ENCODE measurements at regions not wholly inside any gene's neighbourhood (a gene's known extent, or its start where the extent isn't known, plus 50 kb on each side); places are given as distances from the start of the nearest gene placed in this dataset.

DNA sequence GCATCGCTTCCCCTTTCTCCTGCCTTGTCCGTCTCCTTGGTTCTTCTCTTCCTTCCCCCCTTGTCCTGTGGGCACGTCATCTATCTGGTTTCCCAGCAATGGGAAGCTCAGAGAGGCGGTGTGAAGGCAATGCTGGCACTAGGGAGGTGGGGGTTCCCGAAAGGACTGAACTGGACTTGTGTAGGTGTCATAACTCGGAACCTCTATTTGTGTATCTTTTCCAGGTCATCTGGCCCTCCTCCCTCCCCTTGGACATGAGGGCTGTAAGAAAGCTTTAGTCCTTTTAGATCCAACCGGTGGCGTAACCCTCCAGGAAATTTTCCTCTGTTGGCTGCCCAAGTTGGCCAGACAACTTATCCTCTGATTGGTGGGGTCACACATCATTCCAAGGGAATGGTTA lies 231.5 kb upstream of the TLE3 start:
- TF ChIP-seq CHD1 (IDR thresholded peaks at IDR 0.05; ENCODE audit: low read length) (no peak), NR1H2 (CRISPR knock-in tag; IDR thresholded peaks at IDR 0.05) (no peak), ADNP (tag; IDR thresholded peaks at IDR 0.05) (no peak), EP300 (IDR thresholded peaks at IDR 0.05; ENCODE audit: low read length) (no peak), CEBPB (tag; IDR thresholded peaks at IDR 0.05) (no peak), ZBTB17 (CRISPR knock-in tag; IDR thresholded peaks at IDR 0.05) (no peak), RBM17 (IDR thresholded peaks at IDR 0.05; ENCODE audit: borderline replicate concordance, low read depth, low read length) (no peak), HNRNPLL (IDR thresholded peaks at IDR 0.05; ENCODE audit: low read depth, low read length, poor library complexity, severe bottlenecking) (no peak), TCF7 (IDR thresholded peaks at IDR 0.05; ENCODE audit: borderline replicate concordance) (no peak)
- TF ChIP-seq, protein P1, sequence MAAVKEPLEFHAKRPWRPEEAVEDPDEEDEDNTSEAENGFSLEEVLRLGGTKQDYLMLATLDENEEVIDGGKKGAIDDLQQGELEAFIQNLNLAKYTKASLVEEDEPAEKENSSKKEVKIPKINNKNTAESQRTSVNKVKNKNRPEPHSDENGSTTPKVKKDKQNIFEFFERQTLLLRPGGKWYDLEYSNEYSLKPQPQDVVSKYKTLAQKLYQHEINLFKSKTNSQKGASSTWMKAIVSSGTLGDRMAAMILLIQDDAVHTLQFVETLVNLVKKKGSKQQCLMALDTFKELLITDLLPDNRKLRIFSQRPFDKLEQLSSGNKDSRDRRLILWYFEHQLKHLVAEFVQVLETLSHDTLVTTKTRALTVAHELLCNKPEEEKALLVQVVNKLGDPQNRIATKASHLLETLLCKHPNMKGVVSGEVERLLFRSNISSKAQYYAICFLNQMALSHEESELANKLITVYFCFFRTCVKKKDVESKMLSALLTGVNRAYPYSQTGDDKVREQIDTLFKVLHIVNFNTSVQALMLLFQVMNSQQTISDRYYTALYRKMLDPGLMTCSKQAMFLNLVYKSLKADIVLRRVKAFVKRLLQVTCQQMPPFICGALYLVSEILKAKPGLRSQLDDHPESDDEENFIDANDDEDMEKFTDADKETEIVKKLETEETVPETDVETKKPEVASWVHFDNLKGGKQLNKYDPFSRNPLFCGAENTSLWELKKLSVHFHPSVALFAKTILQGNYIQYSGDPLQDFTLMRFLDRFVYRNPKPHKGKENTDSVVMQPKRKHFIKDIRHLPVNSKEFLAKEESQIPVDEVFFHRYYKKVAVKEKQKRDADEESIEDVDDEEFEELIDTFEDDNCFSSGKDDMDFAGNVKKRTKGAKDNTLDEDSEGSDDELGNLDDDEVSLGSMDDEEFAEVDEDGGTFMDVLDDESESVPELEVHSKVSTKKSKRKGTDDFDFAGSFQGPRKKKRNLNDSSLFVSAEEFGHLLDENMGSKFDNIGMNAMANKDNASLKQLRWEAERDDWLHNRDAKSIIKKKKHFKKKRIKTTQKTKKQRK (IDR thresholded peaks at IDR 0.05; ENCODE audit: borderline replicate concordance, low read depth, low read length): no peak
- TF ChIP-seq, protein P2, sequence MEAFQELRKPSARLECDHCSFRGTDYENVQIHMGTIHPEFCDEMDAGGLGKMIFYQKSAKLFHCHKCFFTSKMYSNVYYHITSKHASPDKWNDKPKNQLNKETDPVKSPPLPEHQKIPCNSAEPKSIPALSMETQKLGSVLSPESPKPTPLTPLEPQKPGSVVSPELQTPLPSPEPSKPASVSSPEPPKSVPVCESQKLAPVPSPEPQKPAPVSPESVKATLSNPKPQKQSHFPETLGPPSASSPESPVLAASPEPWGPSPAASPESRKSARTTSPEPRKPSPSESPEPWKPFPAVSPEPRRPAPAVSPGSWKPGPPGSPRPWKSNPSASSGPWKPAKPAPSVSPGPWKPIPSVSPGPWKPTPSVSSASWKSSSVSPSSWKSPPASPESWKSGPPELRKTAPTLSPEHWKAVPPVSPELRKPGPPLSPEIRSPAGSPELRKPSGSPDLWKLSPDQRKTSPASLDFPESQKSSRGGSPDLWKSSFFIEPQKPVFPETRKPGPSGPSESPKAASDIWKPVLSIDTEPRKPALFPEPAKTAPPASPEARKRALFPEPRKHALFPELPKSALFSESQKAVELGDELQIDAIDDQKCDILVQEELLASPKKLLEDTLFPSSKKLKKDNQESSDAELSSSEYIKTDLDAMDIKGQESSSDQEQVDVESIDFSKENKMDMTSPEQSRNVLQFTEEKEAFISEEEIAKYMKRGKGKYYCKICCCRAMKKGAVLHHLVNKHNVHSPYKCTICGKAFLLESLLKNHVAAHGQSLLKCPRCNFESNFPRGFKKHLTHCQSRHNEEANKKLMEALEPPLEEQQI (IDR thresholded peaks at IDR 0.05): no peak
- TF ChIP-seq, protein P3, sequence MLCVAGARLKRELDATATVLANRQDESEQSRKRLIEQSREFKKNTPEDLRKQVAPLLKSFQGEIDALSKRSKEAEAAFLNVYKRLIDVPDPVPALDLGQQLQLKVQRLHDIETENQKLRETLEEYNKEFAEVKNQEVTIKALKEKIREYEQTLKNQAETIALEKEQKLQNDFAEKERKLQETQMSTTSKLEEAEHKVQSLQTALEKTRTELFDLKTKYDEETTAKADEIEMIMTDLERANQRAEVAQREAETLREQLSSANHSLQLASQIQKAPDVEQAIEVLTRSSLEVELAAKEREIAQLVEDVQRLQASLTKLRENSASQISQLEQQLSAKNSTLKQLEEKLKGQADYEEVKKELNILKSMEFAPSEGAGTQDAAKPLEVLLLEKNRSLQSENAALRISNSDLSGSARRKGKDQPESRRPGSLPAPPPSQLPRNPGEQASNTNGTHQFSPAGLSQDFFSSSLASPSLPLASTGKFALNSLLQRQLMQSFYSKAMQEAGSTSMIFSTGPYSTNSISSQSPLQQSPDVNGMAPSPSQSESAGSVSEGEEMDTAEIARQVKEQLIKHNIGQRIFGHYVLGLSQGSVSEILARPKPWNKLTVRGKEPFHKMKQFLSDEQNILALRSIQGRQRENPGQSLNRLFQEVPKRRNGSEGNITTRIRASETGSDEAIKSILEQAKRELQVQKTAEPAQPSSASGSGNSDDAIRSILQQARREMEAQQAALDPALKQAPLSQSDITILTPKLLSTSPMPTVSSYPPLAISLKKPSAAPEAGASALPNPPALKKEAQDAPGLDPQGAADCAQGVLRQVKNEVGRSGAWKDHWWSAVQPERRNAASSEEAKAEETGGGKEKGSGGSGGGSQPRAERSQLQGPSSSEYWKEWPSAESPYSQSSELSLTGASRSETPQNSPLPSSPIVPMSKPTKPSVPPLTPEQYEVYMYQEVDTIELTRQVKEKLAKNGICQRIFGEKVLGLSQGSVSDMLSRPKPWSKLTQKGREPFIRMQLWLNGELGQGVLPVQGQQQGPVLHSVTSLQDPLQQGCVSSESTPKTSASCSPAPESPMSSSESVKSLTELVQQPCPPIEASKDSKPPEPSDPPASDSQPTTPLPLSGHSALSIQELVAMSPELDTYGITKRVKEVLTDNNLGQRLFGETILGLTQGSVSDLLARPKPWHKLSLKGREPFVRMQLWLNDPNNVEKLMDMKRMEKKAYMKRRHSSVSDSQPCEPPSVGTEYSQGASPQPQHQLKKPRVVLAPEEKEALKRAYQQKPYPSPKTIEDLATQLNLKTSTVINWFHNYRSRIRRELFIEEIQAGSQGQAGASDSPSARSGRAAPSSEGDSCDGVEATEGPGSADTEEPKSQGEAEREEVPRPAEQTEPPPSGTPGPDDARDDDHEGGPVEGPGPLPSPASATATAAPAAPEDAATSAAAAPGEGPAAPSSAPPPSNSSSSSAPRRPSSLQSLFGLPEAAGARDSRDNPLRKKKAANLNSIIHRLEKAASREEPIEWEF (CRISPR knock-in tag; IDR thresholded peaks at IDR 0.05): no peak
- TF ChIP-seq, protein P4, sequence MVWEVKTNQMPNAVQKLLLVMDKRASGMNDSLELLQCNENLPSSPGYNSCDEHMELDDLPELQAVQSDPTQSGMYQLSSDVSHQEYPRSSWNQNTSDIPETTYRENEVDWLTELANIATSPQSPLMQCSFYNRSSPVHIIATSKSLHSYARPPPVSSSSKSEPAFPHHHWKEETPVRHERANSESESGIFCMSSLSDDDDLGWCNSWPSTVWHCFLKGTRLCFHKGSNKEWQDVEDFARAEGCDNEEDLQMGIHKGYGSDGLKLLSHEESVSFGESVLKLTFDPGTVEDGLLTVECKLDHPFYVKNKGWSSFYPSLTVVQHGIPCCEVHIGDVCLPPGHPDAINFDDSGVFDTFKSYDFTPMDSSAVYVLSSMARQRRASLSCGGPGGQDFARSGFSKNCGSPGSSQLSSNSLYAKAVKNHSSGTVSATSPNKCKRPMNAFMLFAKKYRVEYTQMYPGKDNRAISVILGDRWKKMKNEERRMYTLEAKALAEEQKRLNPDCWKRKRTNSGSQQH (CRISPR knock-in tag; IDR thresholded peaks at IDR 0.05): no peak
